Aorta (tissue), 5 donors: ENCODE measurements at regions not wholly inside any gene's neighbourhood (a gene's known extent, or its start where the extent isn't known, plus 50 kb on each side); places are given as distances from the start of the nearest gene placed in this dataset.

Experiments
- ATAC-seq: fragments of 200-7000 bp; cut with Tn5 transposase; one replicate; pipeline ENCODE4 v1.9.1; 2022; ENCODE audit warnings: moderate library complexity; ENCODE audit not compliant: low FRiP score
- DNase-seq, 2 donors: peaks; one replicate each; pipeline ENCODE4 v3.0.0-alpha.2; 2020
- H3K27ac ChIP-seq, 2 donors: one replicate each; pipeline ENCODE4 v1.5.1; 2013; ENCODE audit warnings: low read length in 2 of 2, mild to moderate bottlenecking in 2 of 2, moderate library complexity in 2 of 2, control low read depth in 1 of 2, inconsistent platforms in 1 of 2, low read depth in 1 of 2
- H3K27me3 ChIP-seq, 2 donors: one replicate each; pipeline ENCODE4 v1.6.1; 2013; ENCODE audit warnings: control low read depth in 1 of 2, low read length in 1 of 2, mild to moderate bottlenecking in 1 of 2, moderate library complexity in 1 of 2; ENCODE audit not compliant: insufficient read depth in 2 of 2, control insufficient read depth in 1 of 2
- H3K36me3 ChIP-seq, 2 donors: one replicate each; pipeline ENCODE4 v1.6.1; 2013; ENCODE audit warnings: control low read depth in 1 of 2, low read length in 1 of 2, mild to moderate bottlenecking in 1 of 2; ENCODE audit not compliant: insufficient read depth in 2 of 2, control insufficient read depth in 1 of 2
- H3K4me1 ChIP-seq, 2 donors: one replicate each; pipeline ENCODE4 v1.6.1; 2013; ENCODE audit warnings: low read length in 2 of 2, control low read depth in 1 of 2, mild to moderate bottlenecking in 1 of 2, moderate library complexity in 1 of 2; ENCODE audit not compliant: insufficient read depth in 2 of 2, control insufficient read depth in 1 of 2
- H3K4me3 ChIP-seq, 2 donors: one replicate each; pipeline ENCODE4 v1.5.1; 2013; ENCODE audit warnings: low read length in 2 of 2, control low read depth in 1 of 2, mild to moderate bottlenecking in 1 of 2
- H3K9me3 ChIP-seq: one replicate; pipeline ENCODE4 v1.6.1; 2013; ENCODE audit warnings: mild to moderate bottlenecking, low read length; ENCODE audit not compliant: control insufficient read depth
- WGBS, 2 donors: extraction: QIAGEN DNeasy Blood & Tissue Kit; methylation state at CpG; one replicate each; pipeline ENCODE4 v1.1.7; 2013; 5-methylcytosine and 5-hydroxymethylcytosine counted together
- intact Hi-C, 2 donors: fragments of 100-400 bp; cut with DNase I; formaldehyde crosslinking; loops; one replicate each; pipeline versions ENCODE4 v1.14.2 to v1.15.0; 2022
- donor health status: healthy with polysubstance abuse.
- donor health status: Bipolar disorder and iron deficiency.
- donor health status: DM: no; HTN: no; CAD: no.
- donor health status: DM: no; HTN: no; CAD: no.
- donor health status: DM: yes; HTN: yes; CAD: no.

GRCh38 chr1:81170721-81171120 lies 630.0 kb upstream of the ADGRL2 start:
- Histone ChIP-seq H3K9me3 (peaks cover 5% of the 10 kb centered on the region), H3K27me3 (no peaks in the 10 kb centered on the region), H3K27ac (no peak overlapping the region), H3K4me3 (no peak overlapping the region), H3K36me3 (no peaks in the 10 kb centered on the region), H3K4me1 (no peaks in the 10 kb centered on the region)
- 61 to 92% methylated on average over 2 of the region's 2 CpGs for WGBS, 2 donors
- DNase-seq (no peak), ATAC-seq (no peak)
- intact Hi-C loops: no loop called here

GRCh38 chr1:81165963-81166362 lies 634.8 kb upstream of the ADGRL2 start:
- Histone ChIP-seq H3K27ac (no peak overlapping the region), H3K27me3 (no peaks in the 10 kb centered on the region), H3K4me3 (no peak overlapping the region), H3K36me3 (no peaks in the 10 kb centered on the region), H3K9me3 (no peaks in the 10 kb centered on the region), H3K4me1 (no peaks in the 10 kb centered on the region)
- WGBS, 2 donors: 91 to 97% methylated on average over 2 of the region's 2 CpGs
- DNase-seq: no peak
- ATAC-seq: no peak
- intact Hi-C loops: no loop called here

GRCh38 chr1:81160696-81161095 lies 640.0 kb upstream of the ADGRL2 start:
- H3K9me3 ChIP-seq: no peaks in the 10 kb centered on the region
- intact Hi-C loops: no loop called here
- WGBS, 2 donors: 91 to 98% methylated on average over 3 of the region's 3 CpGs
- H3K4me3 ChIP-seq: no peak overlapping the region
- peaks cover 0 to 4% of the 10 kb centered on the region in 2 donors for H3K4me1 ChIP-seq
- DNase-seq (no peak), ATAC-seq (no peak)
- H3K36me3 ChIP-seq: no peaks in the 10 kb centered on the region
- no peak overlapping the region for H3K27ac ChIP-seq
- no peaks in the 10 kb centered on the region for H3K27me3 ChIP-seq

GRCh38 chr1:81158592-81158991 lies 642.1 kb upstream of the ADGRL2 start:
- 10 to 12% methylated on average over 3 of the region's 3 CpGs for WGBS, 2 donors
- intact Hi-C loops: no loop called here
- Histone ChIP-seq H3K4me3 (no peak overlapping the region), H3K9me3 (no peaks in the 10 kb centered on the region), H3K4me1 (peaks cover 0 to 4% of the 10 kb centered on the region in 2 donors), H3K27me3 (no peaks in the 10 kb centered on the region), H3K36me3 (no peaks in the 10 kb centered on the region), H3K27ac (no peak overlapping the region)
- DNase-seq (no peak), ATAC-seq (no peak)

GRCh38 chr1:81157686-81158085 lies 643.0 kb upstream of the ADGRL2 start:
- Histone ChIP-seq H3K4me1 (peaks cover 0 to 4% of the 10 kb centered on the region in 2 donors), H3K4me3 (no peak overlapping the region), H3K36me3 (no peaks in the 10 kb centered on the region), H3K9me3 (no peaks in the 10 kb centered on the region), H3K27me3 (no peaks in the 10 kb centered on the region), H3K27ac (no peak overlapping the region)
- ATAC-seq (no peak), DNase-seq (no peak)
- intact Hi-C loops: no loop called here
- 88 to 100% methylated on average over 1 of the region's 1 CpG for WGBS, 2 donors

GRCh38 chr1:81156887-81157286 lies 643.8 kb upstream of the ADGRL2 start:
- intact Hi-C loops: no loop called here
- Histone ChIP-seq H3K9me3 (no peaks in the 10 kb centered on the region), H3K36me3 (no peaks in the 10 kb centered on the region), H3K27me3 (no peaks in the 10 kb centered on the region), H3K4me1 (peaks cover 0 to 4% of the 10 kb centered on the region in 2 donors), H3K27ac (no peak overlapping the region), H3K4me3 (no peak overlapping the region)
- 68 to 73% methylated on average over 1 of the region's 1 CpG for WGBS, 2 donors
- DNase-seq (no peak), ATAC-seq (no peak)

- Histone ChIP-seq H3K9me3 (no peaks in the 10 kb centered on the region), H3K27me3 (no peaks in the 10 kb centered on the region), H3K36me3 (no peaks in the 10 kb centered on the region), H3K27ac (no peak overlapping the region), H3K4me3 (no peak overlapping the region), H3K4me1 (peaks cover 0 to 4% of the 10 kb centered on the region in 2 donors)
- WGBS, 2 donors: 83 to 90% methylated on average over 1 of the region's 1 CpG
- ATAC-seq (no peak), DNase-seq (no peak)
- intact Hi-C loops: no loop called here
Measured at GRCh38 chr1:81155131-81155530, 645.6 kb upstream of the ADGRL2 start.

GRCh38 chr1:81151206-81151605 lies 649.5 kb upstream of the ADGRL2 start:
- no peaks in the 10 kb centered on the region for H3K9me3 ChIP-seq
- H3K27me3 ChIP-seq: no peaks in the 10 kb centered on the region
- H3K4me1 ChIP-seq: no peaks in the 10 kb centered on the region
- no peak overlapping the region for H3K27ac ChIP-seq
- H3K36me3 ChIP-seq: no peaks in the 10 kb centered on the region
- 24 to 32% methylated on average over 1 of the region's 1 CpG for WGBS, 2 donors
- H3K4me3 ChIP-seq: no peak overlapping the region
- intact Hi-C loops: no loop called here
- DNase-seq: no peak
- no peak for ATAC-seq

GRCh38 chr1:81149649-81150325 lies 650.9 kb upstream of the ADGRL2 start:
- Histone ChIP-seq H3K4me3 (no peak overlapping the region), H3K27ac (no peak overlapping the region), H3K27me3 (no peaks in the 10 kb centered on the region), H3K36me3 (no peaks in the 10 kb centered on the region), H3K9me3 (no peaks in the 10 kb centered on the region), H3K4me1 (no peaks in the 10 kb centered on the region)
- no peak for ATAC-seq
- WGBS, 2 donors: 37 to 56% methylated on average over 2 of the region's 2 CpGs
- intact Hi-C loops: no loop called here
- no peak for DNase-seq
